Femur (tissue), 1 donor: ENCODE measurements at regions not wholly inside any gene's neighbourhood (a gene's known extent, or its start where the extent isn't known, plus 50 kb on each side); places are given as distances from the start of the nearest gene placed in this dataset.

Source experiments
- DNase-seq: peaks from one replicate; pipeline ENCODE4 v3.0.0-alpha.2; 2017

DNA sequence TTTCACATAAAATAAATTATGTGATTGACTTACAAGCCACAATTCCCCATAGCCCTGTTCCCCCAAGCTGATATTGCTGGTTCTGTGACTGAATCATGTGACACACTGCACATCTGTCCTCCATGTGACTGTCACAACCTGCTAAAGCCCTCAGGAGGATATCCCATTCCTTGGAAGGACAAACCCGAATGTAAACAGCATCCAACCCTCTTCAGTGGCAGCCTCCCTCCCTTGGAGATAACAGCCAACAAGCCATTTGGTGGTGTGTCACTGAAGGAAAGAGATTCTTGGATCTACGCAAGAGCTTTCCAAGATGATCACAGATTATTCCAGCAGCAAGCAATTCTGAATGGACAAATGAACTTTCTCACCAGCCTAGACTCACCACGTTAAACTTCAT lies 153.9 kb upstream of the TIAM1 start:
- no peak for DNase-seq

DNA sequence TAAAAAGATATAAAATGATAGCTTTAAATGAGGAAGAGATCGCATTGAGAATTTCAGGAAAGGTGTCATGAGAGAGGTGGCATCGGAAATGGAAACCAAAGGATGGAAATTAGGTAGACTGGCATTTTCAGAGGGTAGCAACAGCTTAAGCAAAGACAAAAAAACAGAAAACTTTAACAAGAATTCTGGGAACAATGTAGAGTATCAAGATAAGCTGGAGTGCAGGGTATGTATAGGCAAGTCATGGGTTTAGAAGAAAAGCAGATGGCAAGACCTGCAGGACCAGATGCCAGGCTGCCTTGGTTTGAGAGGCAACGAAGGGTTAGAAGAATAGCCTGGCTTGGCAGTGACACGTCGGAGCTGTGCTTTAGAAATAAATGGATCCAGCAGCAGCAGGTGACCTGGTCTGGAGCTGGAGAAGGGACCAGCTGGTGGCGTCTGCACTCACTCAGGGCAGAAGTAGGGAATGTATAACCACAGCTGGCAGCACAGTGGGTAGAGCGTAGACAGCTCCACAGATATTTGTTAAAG lies 149.4 kb upstream of the TIAM1 start:
- no peak for DNase-seq

DNA sequence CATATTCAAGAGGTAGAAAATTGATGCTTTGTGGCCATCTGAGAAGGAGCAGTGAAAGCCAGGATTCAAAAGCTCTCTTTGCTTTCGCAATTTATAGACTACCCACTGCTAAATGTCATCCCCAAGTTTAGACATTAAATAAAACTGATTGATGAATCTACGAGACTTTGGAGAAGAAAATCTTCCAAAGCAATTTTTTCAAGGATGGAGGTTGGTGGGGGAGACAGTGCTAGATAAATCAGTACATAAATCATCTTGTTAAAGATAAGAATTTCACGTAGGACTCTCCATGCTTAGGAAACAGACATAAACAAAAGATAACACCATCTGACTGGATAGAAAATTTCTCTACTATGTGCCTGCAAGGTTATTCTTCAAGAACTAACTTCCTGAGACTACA lies 147.6 kb upstream of the TIAM1 start:
- no peak for DNase-seq

DNA sequence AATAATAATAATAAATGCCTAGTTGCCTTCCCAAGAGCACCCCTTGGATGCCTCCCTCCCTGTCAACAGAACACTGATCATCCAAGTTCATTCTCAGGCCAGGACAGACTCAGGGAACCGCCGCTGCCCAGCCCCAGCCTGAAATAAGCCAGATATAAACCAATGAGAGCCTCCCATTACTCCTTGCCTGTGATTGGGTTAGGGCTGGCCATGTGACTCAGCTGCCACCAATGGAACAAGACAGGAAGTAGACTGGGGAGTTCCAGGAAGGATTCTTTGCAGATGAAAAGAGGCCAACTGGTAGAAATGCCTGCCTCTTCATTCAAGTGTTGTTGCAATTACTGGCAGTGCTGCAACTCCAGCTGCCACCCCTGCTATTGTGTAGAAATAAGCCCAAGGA lies 146.4 kb upstream of the TIAM1 start:
- no peak for DNase-seq

DNA sequence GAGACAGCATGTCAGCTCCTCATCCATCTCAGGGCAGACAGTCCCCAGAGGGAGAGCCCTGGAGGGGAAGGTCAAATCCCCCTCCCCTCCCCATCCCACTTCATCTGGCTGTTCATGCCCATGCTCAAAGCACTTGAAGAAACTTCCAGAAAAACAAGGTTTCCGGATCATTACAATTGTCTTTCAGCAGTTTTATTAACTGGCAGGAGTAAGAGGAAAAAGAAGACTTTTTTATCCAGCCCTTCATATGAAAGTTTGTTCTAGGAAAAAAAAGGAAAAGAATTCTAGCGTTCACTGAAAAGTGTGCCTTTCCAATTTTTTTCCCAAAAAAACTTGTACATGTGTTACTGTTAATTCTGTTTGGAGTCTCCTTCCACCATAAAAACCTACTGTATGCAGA lies 145.7 kb upstream of the TIAM1 start:
- DNase-seq = no peak

DNA sequence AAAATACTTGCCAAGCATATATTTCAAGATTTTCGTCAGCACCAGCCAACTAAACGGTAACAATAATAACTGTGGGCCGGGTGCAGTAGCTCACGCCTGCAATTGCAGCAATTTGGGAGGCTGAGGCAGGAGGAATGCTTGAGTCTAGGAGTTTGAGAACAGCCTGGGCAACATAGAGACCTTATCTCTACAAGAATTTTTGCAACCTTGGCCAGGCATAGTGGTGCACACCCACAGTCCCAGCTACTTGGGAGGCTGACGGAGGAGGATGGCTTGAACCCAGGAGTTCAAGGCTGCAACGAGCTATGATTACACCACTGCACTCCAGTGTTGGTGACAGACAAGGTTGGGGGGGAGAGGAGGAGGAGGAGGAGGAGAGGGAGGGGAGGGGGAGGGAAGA lies 145.0 kb upstream of the TIAM1 start:
- no peak for DNase-seq

DNA sequence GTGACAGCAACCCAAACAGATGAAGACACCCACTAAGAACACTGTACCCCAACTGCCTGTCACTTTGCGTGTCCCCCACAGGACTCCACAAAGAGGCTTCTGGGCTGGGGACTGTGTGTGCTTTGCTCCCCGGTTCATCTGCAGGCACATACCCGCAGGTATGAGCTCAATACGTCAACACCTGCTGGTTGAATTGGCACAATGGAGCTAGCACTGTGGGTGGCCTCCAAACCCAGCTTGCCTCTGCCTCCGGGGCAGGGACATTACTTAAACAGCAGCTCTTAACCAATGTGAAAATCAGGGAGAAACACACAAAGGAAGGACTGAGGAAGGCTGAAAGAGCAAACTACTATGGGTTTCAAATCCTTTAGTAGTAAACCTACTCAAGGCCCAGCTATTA lies 140.2 kb upstream of the TIAM1 start:
- DNase-seq = no peak

DNA sequence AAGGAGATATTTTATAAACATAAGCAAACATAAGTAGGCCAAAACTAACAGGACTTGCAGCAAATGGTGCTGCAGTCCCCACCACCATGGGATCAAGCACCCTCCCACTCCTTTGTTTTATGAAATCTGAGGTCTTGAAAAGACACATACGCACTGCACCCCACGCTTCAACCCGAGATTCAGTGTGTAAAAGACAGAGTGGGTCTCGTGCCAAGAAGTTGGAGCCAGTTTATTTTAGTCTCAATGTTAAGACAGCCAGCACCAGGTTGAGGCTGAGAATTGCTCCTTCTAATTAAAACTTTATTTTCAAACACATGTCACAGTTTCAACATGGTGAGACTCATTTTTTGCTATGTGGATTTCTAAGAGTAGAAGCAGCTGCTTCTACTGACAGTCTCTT lies 139.1 kb upstream of the TIAM1 start:
- no peak for DNase-seq

DNA sequence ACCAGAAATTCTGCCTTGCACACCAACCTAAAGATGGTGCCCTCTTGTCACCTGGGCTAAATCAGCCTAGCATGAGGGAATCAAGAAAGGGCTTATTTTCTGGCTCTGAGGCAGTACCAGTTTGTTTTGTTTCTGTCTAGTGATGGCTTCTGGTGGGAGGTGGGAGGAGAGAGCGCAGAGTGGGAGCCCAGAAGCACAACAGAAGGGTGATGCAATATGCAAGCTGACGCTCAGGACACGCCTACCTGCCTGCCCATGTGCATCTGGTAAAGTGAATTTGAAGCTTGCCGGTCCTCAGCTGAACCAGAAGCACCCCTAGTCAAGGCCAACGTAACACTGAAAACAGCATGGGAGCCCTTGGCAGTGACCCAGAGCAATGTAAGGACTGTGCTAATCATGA lies 138.4 kb upstream of the TIAM1 start:
- DNase-seq = no peak

DNA sequence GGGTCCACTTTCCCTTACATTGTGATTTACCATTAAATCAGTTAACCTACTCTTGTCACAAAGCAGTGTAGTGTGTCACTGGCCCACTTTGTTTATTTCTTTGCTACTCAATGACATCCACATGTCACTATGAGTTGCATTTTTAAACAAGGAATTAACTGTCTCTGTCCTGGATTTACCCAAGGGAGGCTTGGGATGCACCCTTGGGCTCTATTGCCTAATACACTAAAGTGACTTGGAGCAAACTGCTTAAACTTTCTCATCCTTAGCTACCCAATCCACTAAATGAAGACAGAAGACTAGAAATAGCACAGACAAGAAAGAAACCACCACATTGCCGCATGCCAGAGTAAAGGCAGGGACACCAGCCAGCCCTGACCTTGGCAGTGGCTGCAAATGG lies 136.2 kb upstream of the TIAM1 start:
- DNase-seq = no peak

DNA sequence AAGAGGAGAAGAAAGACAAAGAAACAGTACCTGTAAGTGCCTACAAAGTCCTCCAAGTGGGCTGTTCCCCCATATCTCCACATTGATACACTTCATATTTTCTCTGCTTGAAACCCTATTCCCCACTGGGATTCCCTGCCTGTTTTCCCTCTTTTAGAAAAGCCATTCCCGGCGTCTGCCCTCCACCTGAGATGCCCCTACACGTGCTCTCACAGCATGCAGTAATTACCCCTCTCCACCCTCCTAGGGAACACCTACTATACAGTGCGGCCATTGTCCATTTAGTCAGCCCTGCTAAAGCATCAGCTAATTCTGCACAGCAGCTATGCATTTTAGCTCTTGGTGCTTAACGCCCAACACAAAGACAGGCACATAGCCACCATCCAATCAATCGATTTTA lies 135.7 kb upstream of the TIAM1 start:
- no peak for DNase-seq

DNA sequence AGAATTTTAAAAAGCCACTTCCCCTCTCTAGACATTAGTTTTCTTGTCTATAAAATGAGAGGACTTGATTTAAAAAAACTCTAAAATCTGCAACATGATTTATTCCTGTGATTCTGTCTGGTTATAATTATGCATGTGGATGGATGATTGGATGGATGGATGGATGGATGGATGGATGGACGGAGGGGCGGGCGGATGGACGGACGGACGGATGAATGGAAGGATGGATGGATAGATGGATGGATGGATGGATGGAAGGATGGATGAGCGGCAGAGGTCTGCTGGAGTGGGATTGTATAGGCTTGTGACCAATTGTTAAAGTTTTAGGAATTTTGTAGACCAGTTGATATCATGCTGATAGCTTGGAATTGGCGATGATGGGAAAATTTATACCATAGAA lies 135.2 kb upstream of the TIAM1 start:
- no peak for DNase-seq

DNA sequence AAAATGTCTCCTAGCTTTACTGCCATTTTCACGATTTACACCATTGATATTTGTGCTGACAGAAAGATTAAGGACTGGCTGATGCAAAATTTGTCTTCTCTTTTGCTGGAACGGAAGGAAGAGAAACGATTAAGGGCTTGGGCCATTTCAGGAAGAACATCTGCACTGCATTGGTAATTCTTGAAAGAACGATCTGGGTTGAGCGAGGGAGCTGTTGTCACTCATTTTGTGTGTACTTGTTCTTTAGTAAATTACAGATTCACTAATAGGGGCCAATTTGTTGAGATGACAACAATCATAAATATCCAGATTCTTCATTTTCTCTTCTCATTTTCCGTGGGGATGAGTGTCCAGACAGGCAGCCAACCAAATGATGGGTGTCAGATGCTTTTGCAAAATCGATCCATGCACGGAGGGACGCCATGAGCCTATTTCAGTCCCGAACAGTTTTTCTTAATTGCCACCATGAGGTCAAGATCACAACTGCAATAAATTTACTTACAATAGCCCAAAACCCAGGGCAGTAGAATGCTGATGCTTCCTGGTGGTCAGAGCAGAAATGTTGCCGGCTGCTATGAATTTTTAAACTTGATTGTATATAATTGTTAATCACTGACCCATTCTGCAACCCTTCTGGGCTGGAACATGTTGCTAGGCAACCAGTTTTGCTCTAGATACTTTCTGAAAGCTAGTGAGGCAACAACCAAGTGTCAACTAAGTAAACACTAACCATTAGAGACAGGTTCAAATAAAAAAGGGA lies 132.4 kb upstream of the TIAM1 start:
- peak; percentile 30 for DNase-seq

DNA sequence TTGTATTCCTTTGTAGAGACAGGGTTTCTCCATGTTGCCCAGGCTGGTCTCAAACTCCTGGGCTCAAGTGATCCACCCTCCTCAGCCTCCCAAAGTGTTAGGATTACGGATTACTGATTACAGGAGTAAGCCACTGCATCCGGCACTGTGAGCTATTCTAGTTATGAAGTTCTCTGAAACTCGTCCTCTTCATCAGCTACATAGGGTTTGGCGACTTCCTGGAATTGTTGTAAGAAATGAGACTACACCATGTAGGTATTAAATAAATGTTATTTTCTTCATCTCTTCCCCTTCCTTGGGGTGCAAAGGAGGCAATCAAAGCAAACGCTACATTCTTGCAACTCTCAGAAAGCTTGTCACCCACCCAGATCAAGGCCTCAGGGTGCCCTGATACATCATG lies 131.2 kb upstream of the TIAM1 start:
- DNase-seq = no peak

DNA sequence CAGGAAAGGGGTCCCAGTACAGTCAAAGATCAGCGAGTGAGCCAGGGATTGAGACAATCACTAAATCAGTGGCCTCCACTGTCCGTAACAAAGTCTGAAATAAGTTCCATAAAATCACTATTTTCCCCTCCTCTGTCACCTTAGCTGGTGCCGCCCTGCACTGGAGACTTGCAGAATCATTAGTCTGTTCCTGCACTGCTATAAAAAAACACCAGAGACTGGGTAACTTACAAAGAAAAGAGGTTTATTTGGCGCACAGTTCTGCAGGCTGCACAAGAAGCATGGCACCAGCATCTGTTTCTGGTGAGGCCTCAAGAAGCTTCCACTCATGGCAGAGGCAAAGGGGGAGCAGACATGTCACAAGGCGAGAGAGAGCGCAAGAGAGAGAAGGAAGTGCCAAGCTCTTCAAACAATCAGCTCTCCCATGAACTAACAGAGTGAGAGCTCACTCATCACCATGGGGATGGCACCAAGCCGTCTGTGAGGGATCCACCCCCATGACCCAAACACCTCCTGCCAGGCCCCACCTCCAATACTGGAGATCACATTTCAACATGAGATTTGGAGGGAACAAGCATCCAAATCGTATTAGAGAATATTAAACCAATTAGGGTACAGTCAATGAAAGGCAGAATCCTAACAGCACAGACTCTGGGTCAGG lies 129.8 kb upstream of the TIAM1 start:
- DNase-seq = no peak

DNA sequence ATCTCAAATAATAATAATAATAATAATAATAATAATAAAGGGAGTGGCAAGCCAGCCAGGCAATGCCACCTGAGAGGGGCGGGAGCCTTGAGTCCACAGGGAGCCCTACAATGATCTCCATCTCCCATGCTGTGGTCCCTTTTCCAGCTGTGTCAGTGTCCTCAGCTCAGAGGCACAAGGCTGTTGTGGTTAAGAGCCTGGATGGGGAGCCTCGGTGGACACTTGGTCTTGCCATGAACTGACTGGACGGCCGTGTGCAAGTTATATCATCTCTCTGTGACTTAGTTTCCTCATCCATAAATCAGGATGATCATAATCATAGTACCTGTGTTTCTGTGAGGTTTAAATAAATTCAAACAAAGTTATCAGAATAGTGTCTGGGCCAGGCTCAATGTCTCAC lies 127.8 kb upstream of the TIAM1 start:
- no peak for DNase-seq

DNA sequence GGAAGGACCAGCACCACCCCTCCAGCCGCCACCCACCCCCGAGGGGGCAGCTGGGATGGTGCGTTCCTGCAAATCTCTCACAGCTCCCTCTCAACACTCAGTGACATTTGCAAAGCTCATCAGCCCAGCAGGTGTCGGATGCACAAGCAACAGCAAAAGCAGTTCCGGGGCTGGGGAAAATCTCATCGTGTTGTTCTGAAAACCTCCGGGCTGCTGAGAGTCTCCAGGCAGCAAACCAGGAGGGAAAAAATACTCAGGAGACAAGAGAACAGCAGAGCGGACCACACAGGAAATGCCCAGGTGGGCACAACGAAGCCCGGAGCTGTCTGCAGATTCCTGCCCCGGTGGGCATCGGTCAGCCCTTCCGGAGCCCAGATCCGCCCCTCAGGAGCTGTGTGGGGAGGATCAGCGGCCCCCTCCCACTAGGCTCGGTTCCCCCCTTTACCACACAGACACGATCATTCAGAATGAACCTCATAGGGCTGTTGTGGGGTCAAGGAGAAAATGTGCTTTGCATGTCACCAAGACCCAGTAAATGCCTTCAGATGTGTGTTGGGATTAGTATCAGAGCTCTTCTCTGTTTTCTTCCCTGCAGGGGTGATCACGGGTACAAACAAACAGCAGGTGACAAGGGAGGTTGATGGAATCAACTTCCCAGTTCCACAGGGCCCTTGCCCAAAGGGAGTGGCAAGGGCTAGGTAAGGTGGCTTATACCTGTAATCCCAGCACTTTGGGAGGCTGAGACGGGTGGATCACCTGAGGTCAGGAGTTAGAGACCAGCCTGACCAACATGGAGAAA lies 127.0 kb upstream of the TIAM1 start:
- no peak for DNase-seq

DNA sequence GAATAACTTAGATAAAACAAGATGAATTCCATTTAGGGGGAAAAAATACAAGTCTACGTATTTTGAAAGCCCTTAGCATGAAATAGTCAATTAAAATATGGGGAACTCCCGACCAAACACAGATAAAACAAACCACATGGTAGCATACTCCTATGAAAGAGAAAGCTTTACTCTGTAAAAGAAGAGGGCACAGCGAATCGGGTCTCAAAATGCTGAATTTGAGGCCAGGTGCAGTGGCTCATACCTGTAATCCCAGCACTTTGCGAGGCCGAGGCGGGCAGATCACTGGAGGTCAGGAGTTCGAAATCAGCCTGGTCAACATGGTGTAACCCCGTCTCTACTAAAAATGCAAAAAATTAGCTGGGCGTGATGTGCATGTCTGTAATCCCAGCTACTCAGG lies 116.9 kb upstream of the TIAM1 start:
- no peak for DNase-seq

DNA sequence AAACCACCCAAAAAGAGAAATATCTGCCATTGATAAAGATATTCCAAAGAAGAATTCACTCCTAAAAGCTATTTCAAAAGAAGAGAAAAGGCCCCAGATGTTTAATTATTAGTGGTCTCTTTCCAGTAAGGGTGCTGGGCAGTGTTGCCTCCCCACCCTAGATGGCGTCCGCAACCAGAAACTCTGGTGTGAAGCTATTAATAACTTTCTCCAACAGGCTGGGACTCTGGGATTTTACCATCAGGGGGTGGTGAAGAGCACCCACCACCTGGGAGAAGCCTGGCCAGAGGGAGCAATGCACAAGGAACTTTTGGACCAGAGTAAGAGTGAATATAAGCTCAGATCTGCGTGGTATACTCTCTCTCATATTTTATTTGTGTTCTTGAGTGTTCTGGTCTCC lies 115.4 kb upstream of the TIAM1 start:
- no peak for DNase-seq

DNA sequence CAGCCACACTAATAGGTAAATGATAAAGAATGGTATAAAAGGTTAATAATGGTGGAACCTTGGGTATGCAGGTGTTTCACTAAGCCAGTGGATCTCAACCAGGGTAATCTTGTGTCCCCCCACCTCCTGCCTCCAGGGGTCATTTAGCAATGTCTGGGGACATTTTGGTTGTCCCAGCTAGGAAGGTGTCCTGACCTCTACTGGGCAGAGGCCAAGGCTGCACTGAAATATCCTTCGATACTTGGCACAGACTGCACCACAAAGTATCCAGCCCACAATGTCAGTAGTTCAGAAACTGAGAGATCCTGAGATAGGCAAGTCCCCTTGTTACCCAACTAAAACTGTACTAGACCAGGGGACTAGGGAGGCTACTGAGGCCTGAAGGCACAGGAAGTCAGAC lies 113.6 kb upstream of the TIAM1 start:
- no peak for DNase-seq

DNA sequence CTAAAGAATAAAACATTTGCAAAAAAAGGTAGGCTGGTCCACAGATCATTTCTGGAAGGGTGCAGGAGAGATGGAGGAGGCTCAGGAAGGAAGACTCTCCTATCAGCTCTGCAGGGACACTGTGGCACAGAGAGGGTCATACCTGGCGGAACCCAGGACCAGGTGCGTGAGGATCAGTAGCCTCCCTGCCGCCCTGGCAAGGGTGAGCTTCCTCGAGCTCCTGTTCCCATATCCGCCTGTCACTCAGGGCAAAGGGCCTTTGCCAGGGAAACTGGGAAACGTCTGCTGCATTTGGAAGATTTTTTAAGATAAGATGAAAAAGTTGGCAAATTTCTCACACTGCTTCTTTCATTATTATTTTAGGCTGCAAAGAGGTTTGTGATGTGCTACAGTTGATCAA lies 112.1 kb upstream of the TIAM1 start:
- no peak for DNase-seq

DNA sequence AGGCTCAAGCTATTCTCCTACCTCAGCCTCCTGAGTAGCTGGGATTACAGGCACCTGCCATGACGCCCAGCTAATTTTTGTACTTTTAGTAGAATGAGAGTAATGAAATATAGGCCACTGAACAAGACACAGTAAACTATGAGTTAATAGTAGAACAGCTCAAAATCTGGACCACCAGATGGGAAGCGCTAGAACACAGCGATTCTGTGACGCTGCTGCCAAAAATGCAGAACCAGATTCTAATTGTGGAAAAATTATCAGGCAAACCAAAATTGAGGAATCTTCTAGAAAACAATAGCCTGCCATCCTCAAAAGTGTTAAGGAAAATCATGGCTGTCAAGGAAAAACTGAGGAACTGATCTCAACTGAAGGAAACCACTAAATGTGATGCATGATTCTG lies 111.4 kb upstream of the TIAM1 start:
- DNase-seq = no peak

DNA sequence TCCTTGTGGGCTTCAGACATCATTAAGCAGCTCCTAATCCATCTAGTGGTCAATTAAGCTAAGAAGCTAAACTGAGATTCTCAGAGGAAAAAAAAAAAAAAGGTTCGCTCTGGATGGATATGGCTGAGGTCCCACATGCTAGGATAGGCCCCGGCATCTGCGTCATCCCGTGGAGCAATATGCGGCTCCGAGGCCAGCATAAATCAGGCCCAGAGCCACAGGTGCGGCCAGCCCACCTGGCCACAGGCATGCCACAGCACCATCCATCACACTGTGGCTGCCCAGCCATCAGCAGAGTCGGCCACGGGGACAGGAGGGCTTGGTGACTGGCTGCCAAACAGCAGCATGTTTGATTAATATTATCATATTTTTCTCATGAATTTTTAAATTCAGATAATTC lies 106.9 kb upstream of the TIAM1 start:
- no peak for DNase-seq
